ENCODE measurements at regions not wholly inside any gene's neighbourhood (a gene's known extent, or its start where the extent isn't known, plus 50 kb on each side); places are given as distances from the start of the nearest gene placed in this dataset.

- no peak for TF ChIP-seq CTCF (IDR thresholded peaks at IDR 0.05)
- Mint-ChIP-seq H3K27me3 (no peaks in the 10 kb centered on the region), H3K4me1 (ENCODE audit: low read depth) (no peaks in the 10 kb centered on the region), H3K27ac (no peak overlapping the region), H3K9me3 (peaks cover 6% of the 10 kb centered on the region), H3K36me3 (ENCODE audit: low read depth) (no peaks in the 10 kb centered on the region), H3K4me3 (no peak overlapping the region)
- DNase-seq: no peak
- no peak for ATAC-seq
- CTCF ChIA-PET: no interaction called here
- POLR2A ChIA-PET: no interaction called here
- intact Hi-C loops (cut with micrococcal nuclease): no loop called here
These were observed 273.3 kb upstream of the ADAMTS16 start for GRCh38 chr5:4866817-4867216.

GRCh38 chr5:4868140-4868735 lies 271.9 kb upstream of the ADAMTS16 start:
- TF ChIP-seq CTCF (IDR thresholded peaks at IDR 0.05): peak; percentile 79
- ATAC-seq (no peak), DNase-seq (peak; percentile 65)
- Mint-ChIP-seq H3K27me3 (no peaks in the 10 kb centered on the region), H3K27ac (no peak overlapping the region), H3K4me1 (ENCODE audit: low read depth) (no peaks in the 10 kb centered on the region), H3K9me3 (peaks cover 6% of the 10 kb centered on the region), H3K36me3 (ENCODE audit: low read depth) (no peaks in the 10 kb centered on the region), H3K4me3 (no peak overlapping the region)
- POLR2A ChIA-PET: no interaction called here
- intact Hi-C loops (cut with micrococcal nuclease): no loop called here
- CTCF ChIA-PET: interaction anchor here (0.6 to 0.8 kb wide), 5 partner anchors 8 to 560 kb away, joined by 3 to 4 read pairs (median 3); no protein-coding TSS in a partner anchor

GRCh38 chr5:4873652-4874051 lies 266.5 kb upstream of the ADAMTS16 start:
- DNase-seq (no peak), ATAC-seq (no peak)
- Mint-ChIP-seq H3K27me3 (no peaks in the 10 kb centered on the region), H3K27ac (no peak overlapping the region), H3K36me3 (ENCODE audit: low read depth) (no peaks in the 10 kb centered on the region), H3K4me1 (ENCODE audit: low read depth) (no peaks in the 10 kb centered on the region), H3K9me3 (no peaks in the 10 kb centered on the region), H3K4me3 (no peak overlapping the region)
- no peak for TF ChIP-seq CTCF (IDR thresholded peaks at IDR 0.05)
- intact Hi-C loops (cut with micrococcal nuclease): no loop called here
- POLR2A ChIA-PET: no interaction called here
- CTCF ChIA-PET: no interaction called here

GRCh38 chr5:4874097-4874496 lies 266.0 kb upstream of the ADAMTS16 start:
- POLR2A ChIA-PET: no interaction called here
- H3K27ac Mint-ChIP-seq: no peak overlapping the region
- no peak overlapping the region for H3K4me3 Mint-ChIP-seq
- no peaks in the 10 kb centered on the region for H3K36me3 Mint-ChIP-seq (ENCODE audit: low read depth)
- H3K4me1 Mint-ChIP-seq (ENCODE audit: low read depth): no peaks in the 10 kb centered on the region
- CTCF ChIA-PET: no interaction called here
- no peak for TF ChIP-seq CTCF (IDR thresholded peaks at IDR 0.05)
- H3K27me3 Mint-ChIP-seq: no peaks in the 10 kb centered on the region
- ATAC-seq (no peak), DNase-seq (no peak)
- H3K9me3 Mint-ChIP-seq: no peaks in the 10 kb centered on the region
- intact Hi-C loops (cut with micrococcal nuclease): no loop called here

GRCh38 chr5:4875942-4876341 lies 264.2 kb upstream of the ADAMTS16 start:
- H3K27ac Mint-ChIP-seq: no peak overlapping the region
- ATAC-seq (no peak), DNase-seq (no peak)
- no peak overlapping the region for H3K4me3 Mint-ChIP-seq
- H3K9me3 Mint-ChIP-seq: no peaks in the 10 kb centered on the region
- no peaks in the 10 kb centered on the region for H3K4me1 Mint-ChIP-seq (ENCODE audit: low read depth)
- intact Hi-C loops (cut with micrococcal nuclease): no loop called here
- no peak for TF ChIP-seq CTCF (IDR thresholded peaks at IDR 0.05)
- CTCF ChIA-PET: interaction anchor here (1.0 kb wide), 1 partner anchor 15 kb away, joined by 3 read pairs; no protein-coding TSS in a partner anchor
- POLR2A ChIA-PET: no interaction called here
- H3K27me3 Mint-ChIP-seq: no peaks in the 10 kb centered on the region
- no peaks in the 10 kb centered on the region for H3K36me3 Mint-ChIP-seq (ENCODE audit: low read depth)
